ENCODE measurements at regions not wholly inside any gene's neighbourhood (a gene's known extent, or its start where the extent isn't known, plus 50 kb on each side); places are given as distances from the start of the nearest gene placed in this dataset.

GRCh38 chr6:56775498-56776166, 132.9 kb upstream of the DST start:
- no peak overlapping the region for H3K27ac ChIP-seq
- H3K4me3 ChIP-seq: no peak overlapping the region

- Histone ChIP-seq H3K4me3 (no peak overlapping the region), H3K27ac (peak overlapping the region in 1 of 21 experiments; percentile 16)
Observed at GRCh38 chr6:56772737-56773184, 130.1 kb upstream of the DST start.

GRCh38 chr6:56771929-56772607, 129.4 kb upstream of the DST start:
- no peak overlapping the region for H3K4me3 ChIP-seq
- H3K27ac ChIP-seq: no peak overlapping the region

DNA sequence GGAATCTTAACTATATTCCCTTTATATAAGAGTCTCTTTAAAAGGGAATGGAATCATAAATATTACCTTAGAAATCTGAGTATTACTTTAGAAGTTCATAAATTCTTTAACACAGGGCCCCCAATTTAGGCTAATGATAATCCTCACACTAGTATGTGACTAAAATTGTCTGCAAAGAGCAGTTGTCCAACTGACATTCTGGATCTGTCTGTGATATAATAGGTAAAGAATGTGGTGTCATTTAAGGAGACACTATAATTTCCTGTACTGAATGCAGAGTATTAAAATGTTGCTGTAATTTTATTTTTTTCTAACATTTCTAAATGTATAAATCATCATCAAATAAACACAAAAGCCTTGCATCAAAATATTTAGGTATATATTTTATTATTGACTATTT, 128.5 kb upstream of the DST start:
- H3K4me3 ChIP-seq: no peak overlapping the region
- H3K27ac ChIP-seq: no peak overlapping the region

GRCh38 chr6:56770011-56770520, 127.4 kb upstream of the DST start:
- no peak overlapping the region for H3K27ac ChIP-seq
- no peak overlapping the region for H3K4me3 ChIP-seq

GRCh38 chr6:56767892-56768531, 125.3 kb upstream of the DST start:
- Histone ChIP-seq H3K27ac (no peak overlapping the region), H3K4me3 (no peak overlapping the region)

DNA sequence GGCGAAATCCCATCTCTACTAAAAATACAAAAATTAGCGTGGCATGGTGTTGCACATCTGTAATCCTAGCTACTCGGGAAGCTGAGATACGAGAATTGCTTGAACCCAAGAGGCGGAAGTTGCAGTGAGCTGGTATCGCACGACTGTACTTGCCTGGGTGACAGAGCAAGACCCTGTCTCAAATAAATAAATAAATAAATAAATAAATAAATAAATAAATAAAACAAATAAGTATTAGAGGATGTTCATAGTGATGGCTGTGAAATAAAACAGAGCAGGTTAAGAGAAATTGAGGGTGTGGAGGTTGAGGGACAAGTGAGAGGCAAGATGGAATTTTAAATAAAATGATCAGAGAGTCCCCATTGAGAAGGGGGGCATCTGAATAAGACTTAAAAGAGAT, 124.7 kb upstream of the DST start:
- H3K27ac ChIP-seq: no peak overlapping the region
- no peak overlapping the region for H3K4me3 ChIP-seq

DNA sequence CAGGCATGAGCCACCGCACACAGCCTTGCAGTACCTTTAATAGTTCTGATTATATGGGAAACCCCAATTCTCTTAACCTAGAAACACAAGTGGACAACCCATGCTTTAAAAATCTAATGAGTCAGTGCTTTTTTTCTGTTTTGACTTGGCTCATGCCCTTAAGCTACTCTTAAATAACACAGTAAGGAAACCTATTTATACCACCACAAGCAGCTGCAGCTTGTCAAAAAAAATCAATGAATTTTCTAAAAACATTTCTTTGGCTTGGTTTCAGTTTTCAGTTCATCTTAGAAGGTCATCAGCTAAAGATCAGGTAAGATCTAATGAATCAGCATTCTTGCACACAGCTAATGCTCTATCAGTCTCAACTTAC, 124.1 kb upstream of the DST start:
- H3K4me3 ChIP-seq: no peak overlapping the region
- no peak overlapping the region for H3K27ac ChIP-seq

GRCh38 chr6:56766139-56766805, 123.6 kb upstream of the DST start:
- no peak overlapping the region for H3K4me3 ChIP-seq
- H3K27ac ChIP-seq: no peak overlapping the region

- no peak overlapping the region for H3K27ac ChIP-seq
- H3K4me3 ChIP-seq: no peak overlapping the region
Observed at GRCh38 chr6:56765494-56765893, 122.8 kb upstream of the DST start.

DNA sequence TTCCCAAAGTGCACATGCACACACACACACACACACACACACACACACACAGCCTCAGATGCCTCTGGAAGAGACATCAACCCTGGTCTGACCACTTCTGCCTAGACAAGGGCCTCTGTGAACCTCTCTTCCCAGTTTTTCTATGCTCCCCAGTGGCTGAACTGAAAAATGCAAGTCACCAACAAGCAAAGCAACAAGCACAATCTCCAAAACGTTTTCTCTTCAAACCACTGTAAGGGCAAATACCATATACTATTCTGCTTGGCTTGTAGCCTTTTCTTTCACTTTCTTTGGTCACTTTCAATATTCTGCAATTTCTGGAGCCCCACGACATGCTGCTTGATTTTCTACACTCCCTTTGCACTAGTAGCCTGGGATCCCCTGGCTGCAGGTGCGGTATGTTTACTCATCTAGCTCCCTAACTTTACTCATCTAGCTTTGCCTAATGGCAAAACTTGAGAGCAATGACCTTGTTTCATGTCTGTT, 121.4 kb upstream of the DST start:
- no peak overlapping the region for H3K4me3 ChIP-seq
- H3K27ac ChIP-seq: no peak overlapping the region

DNA sequence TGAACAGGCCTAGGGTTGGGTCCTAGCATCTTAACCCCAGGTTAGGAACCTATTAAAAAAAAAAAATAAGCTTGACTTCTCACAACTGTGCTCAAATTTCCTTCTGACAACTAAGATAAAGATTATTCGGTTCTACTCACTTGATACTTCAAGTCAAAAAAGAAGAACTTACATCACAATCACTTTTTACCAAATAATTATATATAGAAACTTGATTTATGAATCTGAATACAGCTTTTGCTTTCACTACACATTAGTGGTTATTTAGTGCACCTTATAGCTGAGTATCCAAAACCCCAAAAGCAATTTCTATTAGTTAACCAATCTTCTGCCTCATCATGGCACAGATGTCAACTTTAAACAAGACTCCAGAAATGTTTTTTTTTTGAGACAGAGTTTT, 119.0 kb upstream of the DST start:
- H3K27ac ChIP-seq: no peak overlapping the region

GRCh38 chr6:56760842-56761241, 118.2 kb upstream of the DST start:
- H3K27ac ChIP-seq: peak overlapping the region in 1 of 21 experiments; percentile 48
- H3K4me3 ChIP-seq: no peak overlapping the region

More for the DNA sequence above, 119.0 kb upstream of the DST start:
- no peak overlapping the region for H3K4me3 ChIP-seq

DNA sequence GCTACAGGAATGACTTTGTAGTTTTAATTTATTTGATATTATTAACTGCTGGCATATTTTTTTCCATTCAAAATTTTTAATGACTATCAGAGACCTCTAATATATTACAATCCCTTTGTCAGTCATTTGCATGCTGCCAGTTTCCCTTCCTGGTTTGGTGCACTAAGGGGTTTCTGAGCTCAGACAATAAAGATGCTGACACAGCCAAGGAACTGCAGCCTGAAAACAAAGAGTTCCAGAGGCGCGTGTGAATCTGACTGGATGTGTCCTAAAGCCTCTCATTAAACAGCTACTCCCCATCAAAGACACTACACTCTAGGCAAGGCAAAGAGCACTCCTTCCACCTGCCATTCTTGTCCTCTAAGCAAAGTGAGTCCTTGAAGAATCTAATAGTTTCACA, 116.8 kb upstream of the DST start:
- Histone ChIP-seq H3K4me3 (no peak overlapping the region), H3K27ac (no peak overlapping the region)

DNA sequence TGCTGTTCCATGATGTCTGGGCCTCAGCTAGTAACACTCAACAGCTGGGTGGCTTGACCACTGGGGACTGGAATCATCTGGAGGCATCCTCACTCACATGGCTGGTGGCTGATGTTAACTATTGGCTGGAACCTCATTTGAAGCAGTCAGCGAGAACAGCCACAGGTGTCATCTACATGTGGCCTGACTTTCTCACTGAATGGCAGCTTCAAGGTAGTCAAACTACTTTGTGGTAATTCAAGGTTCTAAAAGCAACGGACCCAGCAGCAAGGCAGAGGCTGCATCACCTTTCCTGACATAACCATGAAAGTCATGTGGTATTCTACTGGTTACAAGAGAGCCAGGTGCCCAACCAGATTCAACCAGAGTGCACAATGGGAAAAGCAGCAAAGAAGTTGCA, 115.9 kb upstream of the DST start:
- Histone ChIP-seq H3K27ac (no peak overlapping the region), H3K4me3 (no peak overlapping the region)

DNA sequence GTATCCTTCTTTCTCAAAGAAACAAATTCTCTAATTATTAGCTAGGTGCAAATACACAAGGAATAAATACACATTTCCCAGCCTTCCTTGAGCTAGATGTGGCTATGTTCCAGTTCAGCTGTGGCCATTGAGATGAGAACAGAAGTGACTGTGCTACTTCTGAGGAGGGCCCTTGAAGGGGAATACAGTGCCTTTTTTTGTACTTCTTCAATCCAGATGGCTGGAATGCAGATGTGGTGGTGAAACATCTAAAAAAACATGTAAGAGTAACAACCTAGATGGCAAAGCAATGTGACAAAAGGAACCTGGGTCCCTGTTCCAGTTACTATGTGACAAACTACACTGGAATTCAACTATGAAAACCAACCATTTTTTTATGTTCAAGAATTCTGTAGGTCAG, 115.4 kb upstream of the DST start:
- Histone ChIP-seq H3K27ac (peak overlapping the region in 1 of 21 experiments; percentile 34), H3K4me3 (no peak overlapping the region)

GRCh38 chr6:56757588-56757984, 114.9 kb upstream of the DST start:
- peak overlapping the region in 1 of 21 experiments; percentile 34 for H3K27ac ChIP-seq

DNA sequence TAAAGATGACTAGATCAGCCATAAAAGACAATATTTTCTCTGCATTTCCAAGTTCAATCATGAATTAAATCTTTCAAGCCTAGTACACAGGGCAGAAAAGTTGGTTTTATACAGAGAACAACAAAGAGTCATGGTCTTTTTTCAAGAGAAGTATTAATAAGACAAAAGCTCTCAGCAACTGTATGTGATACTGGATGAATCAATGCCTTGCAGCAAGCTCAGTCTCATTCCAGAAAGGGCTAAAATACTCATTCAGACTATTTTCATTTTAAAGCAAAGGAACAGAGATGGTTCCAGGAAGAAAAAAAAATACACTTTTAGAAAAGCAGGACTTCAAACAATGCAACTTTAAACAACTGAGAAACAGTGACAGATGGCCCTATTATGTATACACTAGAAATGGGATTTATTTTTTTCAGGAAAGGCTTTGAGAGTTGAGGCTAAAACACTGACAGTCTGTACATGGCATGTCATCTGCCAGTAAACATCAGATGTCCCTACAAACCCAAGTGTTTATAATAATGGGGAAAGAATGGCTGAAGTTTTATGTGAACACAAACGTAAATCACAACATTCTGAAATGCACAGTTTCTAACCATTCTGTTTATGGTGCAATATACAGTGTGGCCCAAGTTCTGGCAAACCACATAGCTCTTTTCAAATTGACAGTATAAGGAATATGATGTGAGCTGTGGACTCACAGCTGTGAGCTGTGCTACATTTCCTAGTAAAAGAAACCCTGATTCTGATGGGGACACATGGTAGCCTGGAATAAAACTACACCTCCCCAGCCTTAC, 114.3 kb upstream of the DST start:
- Histone ChIP-seq H3K27ac (peak overlapping the region in 1 of 21 experiments; percentile 43), H3K4me3 (no peak overlapping the region)

More at GRCh38 chr6:56757588-56757984, 114.9 kb upstream of the DST start:
- H3K4me3 ChIP-seq: no peak overlapping the region

DNA sequence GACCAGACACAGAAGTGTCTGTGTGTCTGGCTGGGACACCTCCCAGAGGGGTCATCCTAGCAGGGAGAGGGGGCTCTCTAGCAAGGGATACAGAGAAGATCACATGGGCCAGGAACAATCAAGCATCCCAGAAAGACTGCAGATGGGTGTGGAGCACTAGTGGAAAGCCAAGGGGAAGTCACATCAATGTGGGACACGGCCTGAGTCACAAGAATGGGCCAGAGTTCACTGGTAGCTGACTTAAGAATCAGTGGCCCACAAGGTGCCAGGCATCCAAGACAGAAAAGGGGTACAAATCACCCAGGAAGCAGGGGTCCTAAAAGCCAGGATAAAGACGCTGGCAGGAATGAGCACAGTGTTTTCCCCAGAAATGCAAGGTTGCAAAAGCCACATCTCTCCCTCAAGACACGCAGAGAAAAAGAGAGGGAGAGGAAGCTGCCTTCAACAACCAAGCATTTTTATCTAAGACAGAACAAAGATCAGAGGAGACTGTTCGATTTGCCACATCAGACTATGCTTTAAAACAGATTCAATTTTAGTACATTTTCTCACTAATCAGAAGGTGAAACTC, 113.6 kb upstream of the DST start:
- peak overlapping the region in 1 of 21 experiments; percentile 43 for H3K27ac ChIP-seq
- H3K4me3 ChIP-seq: no peak overlapping the region

Measured in skin epidermis (tissue), 12 donors.